HepG2 (cell line): ENCODE measurements at regions not wholly inside any gene's neighbourhood (a gene's known extent, or its start where the extent isn't known, plus 50 kb on each side); places are given as distances from the start of the nearest gene placed in this dataset.

Experiments
- ARNT2 ChIP-seq: sonication (generic); formaldehyde crosslinking; IDR thresholded peaks from 2 replicates; pipeline ENCODE4 v1.8.0; 2022; ENCODE audit warnings: mild to moderate bottlenecking, low read depth, missing genetic modification reagents, moderate library complexity
- BRCA1 ChIP-seq: sonication (generic); formaldehyde crosslinking; IDR thresholded peaks from 2 replicates; pipeline ENCODE4 v1.4.0; 2020; ENCODE audit warnings: missing genetic modification reagents
- DMAP1 ChIP-seq: IDR thresholded peaks from 2 replicates; pipeline ENCODE4 v1.6.1; 2016
- FOXA1 ChIP-seq, 2 experiments: fragments of 450-650 bp in 1 of 2; sonication (generic) in 1 of 2; formaldehyde crosslinking in 1 of 2; IDR thresholded peaks; 2 replicates each; pipeline versions ENCODE4 v1.4.0 to v1.6.1; 2016 to 2020; ENCODE audit warnings: missing genetic modification reagents in 1 of 2
- FOXA3 ChIP-seq: IDR thresholded peaks from 2 replicates; pipeline ENCODE4 v1.6.1; 2016; ENCODE audit warnings: missing genetic modification reagents, missing compliant biosample characterization
- FOXP1 ChIP-seq, 2 experiments: fragments of 450-650 bp in 1 of 2; IDR thresholded peaks; 2 replicates each; pipeline ENCODE4 v1.6.1; 2017 to 2018; ENCODE audit warnings: antibody characterized with exemption in 1 of 2
- HHEX ChIP-seq: IDR thresholded peaks from 2 replicates; pipeline ENCODE4 v1.6.1; 2016; ENCODE audit warnings: control low read depth
- HOXA3 ChIP-seq: sonication (generic); formaldehyde crosslinking; IDR thresholded peaks from 2 replicates; pipeline ENCODE4 v1.5.0; 2020; ENCODE audit warnings: missing genetic modification reagents
- MAFK ChIP-seq, 2 experiments: IDR thresholded peaks in 1 of 2; conservative IDR thresholded peaks in 1 of 2; 2 replicates each; pipeline ENCODE4 v1.6.1; 2011; ENCODE audit warnings: improper control_type of control experiment in 2 of 2, low read length in 2 of 2
- MYC ChIP-seq: sonication (generic); formaldehyde crosslinking; IDR thresholded peaks from 2 replicates; pipeline ENCODE4 v1.9.0; 2021; ENCODE audit warnings: missing genetic modification reagents, borderline replicate concordance
- NFATC3 ChIP-seq: sonication (generic); formaldehyde crosslinking; IDR thresholded peaks from 2 replicates; pipeline ENCODE4 v1.5.1; 2020; ENCODE audit warnings: mild to moderate bottlenecking, missing genetic modification reagents
- SALL2 ChIP-seq: sonication (generic); formaldehyde crosslinking; IDR thresholded peaks from 2 replicates; pipeline ENCODE4 v1.8.1; 2023; ENCODE audit warnings: mild to moderate bottlenecking, missing genetic modification reagents, inconsistent platforms
- SMYD3 ChIP-seq: sonication (generic); formaldehyde crosslinking; IDR thresholded peaks from 2 replicates; pipeline ENCODE4 v1.8.1; 2023; ENCODE audit warnings: mild to moderate bottlenecking, missing genetic modification reagents
- TP53 ChIP-seq: sonication (generic); formaldehyde crosslinking; conservative IDR thresholded peaks from 2 replicates; pipeline ENCODE4 v1.4.0; 2020; ENCODE audit warnings: missing genetic modification reagents
- ZNF451 ChIP-seq: sonication (generic); formaldehyde crosslinking; IDR thresholded peaks from 2 replicates; pipeline ENCODE4 v1.5.0; 2020; ENCODE audit warnings: mild to moderate bottlenecking, missing genetic modification reagents
- ZNF577 ChIP-seq: sonication (generic); formaldehyde crosslinking; IDR thresholded peaks from 2 replicates; pipeline ENCODE4 v1.4.0; 2020; ENCODE audit warnings: mild to moderate bottlenecking, low read depth, missing genetic modification reagents, borderline replicate concordance
- TF ChIP-seq, protein P1 (sequence below): IDR thresholded peaks from 2 replicates; pipeline ENCODE4 v1.4.0; 2020; ENCODE audit warnings: mild to moderate bottlenecking, missing genetic modification reagents
- TF ChIP-seq, protein P2 (sequence below): sonication (generic); formaldehyde crosslinking; IDR thresholded peaks from 2 replicates; pipeline ENCODE4 v1.4.0; 2020; ENCODE audit warnings: mild to moderate bottlenecking, missing genetic modification reagents
- TF ChIP-seq, protein P3 (sequence below): sonication (generic); formaldehyde crosslinking; IDR thresholded peaks from 2 replicates; pipeline ENCODE4 v1.4.0; 2020; ENCODE audit warnings: missing genetic modification reagents
- TF ChIP-seq, protein P4 (sequence below): sonication (generic); formaldehyde crosslinking; IDR thresholded peaks from 2 replicates; pipeline ENCODE4 v1.4.0; 2020; ENCODE audit warnings: mild to moderate bottlenecking, missing genetic modification reagents, borderline replicate concordance

DNA sequence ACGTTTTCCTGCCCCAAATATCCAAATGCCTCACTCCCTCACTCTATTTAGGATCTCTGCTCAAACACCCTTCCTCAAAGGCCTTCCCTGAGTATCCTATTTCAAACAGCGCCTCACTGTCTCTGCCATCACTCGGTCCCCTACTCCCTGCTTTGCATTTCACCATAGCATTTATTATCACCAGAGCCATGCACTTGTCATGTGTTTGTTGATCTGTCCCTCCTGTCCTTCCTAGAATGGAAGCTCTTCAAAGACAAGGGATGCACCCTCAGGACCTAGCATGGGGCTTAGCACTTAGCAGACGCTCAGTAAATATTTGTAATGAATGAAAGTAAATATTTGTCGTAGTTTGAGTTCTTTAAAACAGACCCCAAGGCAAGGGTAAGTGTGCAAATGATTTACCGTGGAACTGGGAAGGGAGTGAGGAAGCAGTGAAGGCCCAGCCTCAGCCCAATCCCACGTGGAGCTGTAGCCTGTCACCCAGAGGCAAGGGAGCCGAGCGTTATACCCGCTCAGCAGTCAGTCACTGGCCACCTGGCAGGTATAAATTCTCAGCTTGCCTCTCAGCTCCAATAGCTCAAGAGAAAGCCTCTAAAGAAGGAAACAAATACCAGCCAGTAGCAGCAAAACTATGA is 97.7 kb upstream of the KIF2A start (continued):
- TF ChIP-seq, protein P1, sequence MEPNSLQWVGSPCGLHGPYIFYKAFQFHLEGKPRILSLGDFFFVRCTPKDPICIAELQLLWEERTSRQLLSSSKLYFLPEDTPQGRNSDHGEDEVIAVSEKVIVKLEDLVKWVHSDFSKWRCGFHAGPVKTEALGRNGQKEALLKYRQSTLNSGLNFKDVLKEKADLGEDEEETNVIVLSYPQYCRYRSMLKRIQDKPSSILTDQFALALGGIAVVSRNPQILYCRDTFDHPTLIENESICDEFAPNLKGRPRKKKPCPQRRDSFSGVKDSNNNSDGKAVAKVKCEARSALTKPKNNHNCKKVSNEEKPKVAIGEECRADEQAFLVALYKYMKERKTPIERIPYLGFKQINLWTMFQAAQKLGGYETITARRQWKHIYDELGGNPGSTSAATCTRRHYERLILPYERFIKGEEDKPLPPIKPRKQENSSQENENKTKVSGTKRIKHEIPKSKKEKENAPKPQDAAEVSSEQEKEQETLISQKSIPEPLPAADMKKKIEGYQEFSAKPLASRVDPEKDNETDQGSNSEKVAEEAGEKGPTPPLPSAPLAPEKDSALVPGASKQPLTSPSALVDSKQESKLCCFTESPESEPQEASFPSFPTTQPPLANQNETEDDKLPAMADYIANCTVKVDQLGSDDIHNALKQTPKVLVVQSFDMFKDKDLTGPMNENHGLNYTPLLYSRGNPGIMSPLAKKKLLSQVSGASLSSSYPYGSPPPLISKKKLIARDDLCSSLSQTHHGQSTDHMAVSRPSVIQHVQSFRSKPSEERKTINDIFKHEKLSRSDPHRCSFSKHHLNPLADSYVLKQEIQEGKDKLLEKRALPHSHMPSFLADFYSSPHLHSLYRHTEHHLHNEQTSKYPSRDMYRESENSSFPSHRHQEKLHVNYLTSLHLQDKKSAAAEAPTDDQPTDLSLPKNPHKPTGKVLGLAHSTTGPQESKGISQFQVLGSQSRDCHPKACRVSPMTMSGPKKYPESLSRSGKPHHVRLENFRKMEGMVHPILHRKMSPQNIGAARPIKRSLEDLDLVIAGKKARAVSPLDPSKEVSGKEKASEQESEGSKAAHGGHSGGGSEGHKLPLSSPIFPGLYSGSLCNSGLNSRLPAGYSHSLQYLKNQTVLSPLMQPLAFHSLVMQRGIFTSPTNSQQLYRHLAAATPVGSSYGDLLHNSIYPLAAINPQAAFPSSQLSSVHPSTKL (CRISPR knock-in tag): peak; percentile 68
- no peak for TF ChIP-seq BRCA1 (CRISPR knock-in tag)
- TF ChIP-seq ZNF451 (CRISPR knock-in tag): no peak
- no peak for TF ChIP-seq SALL2
- no peak for TF ChIP-seq NFATC3 (CRISPR knock-in tag)
- TF ChIP-seq, protein P2, sequence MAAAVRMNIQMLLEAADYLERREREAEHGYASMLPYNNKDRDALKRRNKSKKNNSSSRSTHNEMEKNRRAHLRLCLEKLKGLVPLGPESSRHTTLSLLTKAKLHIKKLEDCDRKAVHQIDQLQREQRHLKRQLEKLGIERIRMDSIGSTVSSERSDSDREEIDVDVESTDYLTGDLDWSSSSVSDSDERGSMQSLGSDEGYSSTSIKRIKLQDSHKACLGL (CRISPR knock-in tag): no peak
- peak; percentile 22; the same call in 1 of the 2 replicates for TF ChIP-seq HOXA3 (CRISPR knock-in tag)
- no peak for TF ChIP-seq FOXP1 (IDR thresholded peaks at IDR 0.05)
- TF ChIP-seq FOXP1 (CRISPR knock-in tag; IDR thresholded peaks at IDR 0.05): peak; percentile 61; the same call in 1 of the 2 replicates
- no peak for TF ChIP-seq SMYD3 (CRISPR knock-in tag)
- TF ChIP-seq TP53: no peak
- TF ChIP-seq ZNF577 (CRISPR knock-in tag): no peak
- 0 out of 2 replicates have a peak, but pooled peaks have one; percentile 9 for TF ChIP-seq HHEX (CRISPR knock-in tag)
- TF ChIP-seq MAFK (conservative IDR thresholded peaks at IDR 0.05 in 1 of 2, IDR thresholded peaks at IDR 0.05 in 1 of 2; ENCODE audit: low read length in 2 of 2): no peak
- no peak for TF ChIP-seq FOXA1 (IDR thresholded peaks at IDR 0.05)
- peak; percentile 43; the same call in 1 of the 2 replicates for TF ChIP-seq FOXA1 (CRISPR knock-in tag; IDR thresholded peaks at IDR 0.05)
- no peak for TF ChIP-seq ARNT2 (CRISPR knock-in tag)
- peak; percentile 19; the same call in 1 of the 2 replicates for TF ChIP-seq MYC
- peak; percentile 77 for TF ChIP-seq FOXA3
- TF ChIP-seq, protein P3, sequence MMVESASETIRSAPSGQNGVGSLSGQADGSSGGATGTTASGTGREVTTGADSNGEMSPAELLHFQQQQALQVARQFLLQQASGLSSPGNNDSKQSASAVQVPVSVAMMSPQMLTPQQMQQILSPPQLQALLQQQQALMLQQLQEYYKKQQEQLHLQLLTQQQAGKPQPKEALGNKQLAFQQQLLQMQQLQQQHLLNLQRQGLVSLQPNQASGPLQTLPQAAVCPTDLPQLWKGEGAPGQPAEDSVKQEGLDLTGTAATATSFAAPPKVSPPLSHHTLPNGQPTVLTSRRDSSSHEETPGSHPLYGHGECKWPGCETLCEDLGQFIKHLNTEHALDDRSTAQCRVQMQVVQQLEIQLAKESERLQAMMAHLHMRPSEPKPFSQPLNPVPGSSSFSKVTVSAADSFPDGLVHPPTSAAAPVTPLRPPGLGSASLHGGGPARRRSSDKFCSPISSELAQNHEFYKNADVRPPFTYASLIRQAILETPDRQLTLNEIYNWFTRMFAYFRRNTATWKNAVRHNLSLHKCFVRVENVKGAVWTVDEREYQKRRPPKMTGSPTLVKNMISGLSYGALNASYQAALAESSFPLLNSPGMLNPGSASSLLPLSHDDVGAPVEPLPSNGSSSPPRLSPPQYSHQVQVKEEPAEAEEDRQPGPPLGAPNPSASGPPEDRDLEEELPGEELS (CRISPR knock-in tag): peak; percentile 76
- TF ChIP-seq DMAP1 (CRISPR knock-in tag): no peak
- TF ChIP-seq, protein P4, sequence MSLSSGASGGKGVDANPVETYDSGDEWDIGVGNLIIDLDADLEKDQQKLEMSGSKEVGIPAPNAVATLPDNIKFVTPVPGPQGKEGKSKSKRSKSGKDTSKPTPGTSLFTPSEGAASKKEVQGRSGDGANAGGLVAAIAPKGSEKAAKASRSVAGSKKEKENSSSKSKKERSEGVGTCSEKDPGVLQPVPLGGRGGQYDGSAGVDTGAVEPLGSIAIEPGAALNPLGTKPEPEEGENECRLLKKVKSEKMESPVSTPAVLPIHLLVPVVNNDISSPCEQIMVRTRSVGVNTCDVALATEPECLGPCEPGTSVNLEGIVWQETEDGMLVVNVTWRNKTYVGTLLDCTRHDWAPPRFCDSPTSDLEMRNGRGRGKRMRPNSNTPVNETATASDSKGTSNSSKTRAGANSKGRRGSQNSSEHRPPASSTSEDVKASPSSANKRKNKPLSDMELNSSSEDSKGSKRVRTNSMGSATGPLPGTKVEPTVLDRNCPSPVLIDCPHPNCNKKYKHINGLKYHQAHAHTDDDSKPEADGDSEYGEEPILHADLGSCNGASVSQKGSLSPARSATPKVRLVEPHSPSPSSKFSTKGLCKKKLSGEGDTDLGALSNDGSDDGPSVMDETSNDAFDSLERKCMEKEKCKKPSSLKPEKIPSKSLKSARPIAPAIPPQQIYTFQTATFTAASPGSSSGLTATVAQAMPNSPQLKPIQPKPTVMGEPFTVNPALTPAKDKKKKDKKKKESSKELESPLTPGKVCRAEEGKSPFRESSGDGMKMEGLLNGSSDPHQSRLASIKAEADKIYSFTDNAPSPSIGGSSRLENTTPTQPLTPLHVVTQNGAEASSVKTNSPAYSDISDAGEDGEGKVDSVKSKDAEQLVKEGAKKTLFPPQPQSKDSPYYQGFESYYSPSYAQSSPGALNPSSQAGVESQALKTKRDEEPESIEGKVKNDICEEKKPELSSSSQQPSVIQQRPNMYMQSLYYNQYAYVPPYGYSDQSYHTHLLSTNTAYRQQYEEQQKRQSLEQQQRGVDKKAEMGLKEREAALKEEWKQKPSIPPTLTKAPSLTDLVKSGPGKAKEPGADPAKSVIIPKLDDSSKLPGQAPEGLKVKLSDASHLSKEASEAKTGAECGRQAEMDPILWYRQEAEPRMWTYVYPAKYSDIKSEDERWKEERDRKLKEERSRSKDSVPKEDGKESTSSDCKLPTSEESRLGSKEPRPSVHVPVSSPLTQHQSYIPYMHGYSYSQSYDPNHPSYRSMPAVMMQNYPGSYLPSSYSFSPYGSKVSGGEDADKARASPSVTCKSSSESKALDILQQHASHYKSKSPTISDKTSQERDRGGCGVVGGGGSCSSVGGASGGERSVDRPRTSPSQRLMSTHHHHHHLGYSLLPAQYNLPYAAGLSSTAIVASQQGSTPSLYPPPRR (CRISPR knock-in tag): peak; percentile 52; the same call in 1 of the 2 replicates
